HCT116 (cell line): ENCODE measurements at regions not wholly inside any gene's neighbourhood (a gene's known extent, or its start where the extent isn't known, plus 50 kb on each side); places are given as distances from the start of the nearest gene placed in this dataset.

Experiments used
- ATAC-seq: fragments of 200-7000 bp; cut with Tn5 transposase; 2 replicates; pipeline ENCODE4 v1.9.1; 2020; ENCODE audit warnings: mild to moderate bottlenecking, moderate library complexity
- BruUV-seq: library from RNA; stranded (reverse); fragments of 400-500 nt; replicated peaks from 2 replicates; lab custom pipeline; 2021; lab: Mats Ljungman, UMichigan
- CTCF ChIA-PET: fragments of 300-600 bp; sonication (Branson Sonifier 250); formaldehyde crosslinking; loops from one replicate; lab custom pipeline; 2021; ENCODE audit warnings: antibody characterized with exemption; lab: Charles Lee
- POLR2A ChIA-PET: fragments of 300-600, 350-600 bp; sonication (Branson Sonifier 250); formaldehyde crosslinking; loops from one replicate; lab custom pipeline; 2021; ENCODE audit warnings: antibody characterized with exemption; lab: Charles Lee
- RAD21 ChIA-PET, 2 experiments: fragments of 300-600 bp; sonication (Branson Sonifier 250); formaldehyde crosslinking; loops; one replicate each; lab custom pipeline; 2023; ENCODE audit warnings: low total read pairs in 2 of 2; ENCODE audit not compliant: uncharacterized antibody in 2 of 2, unreplicated experiment in 2 of 2, low non-redundant PET in 1 of 2; lab: Charles Lee
- DNase-seq: peaks from one replicate; pipeline ENCODE4 v3.0.0-alpha.2; 2010; ENCODE audit warnings: low read depth, low spot score
- H2AFZ ChIP-seq: fragments of 200-600 bp; shearing (Covaris generic), sonication (generic); 2 replicates; pipeline ENCODE4 v1.6.1; 2017; ENCODE audit warnings: low read depth, mixed run types, mixed read lengths, antibody characterized with exemption, low read length; ENCODE audit not compliant: poor library complexity, severe bottlenecking
- H3K27ac ChIP-seq: 2 replicates; pipeline ENCODE4 v1.5.1; 2012; ENCODE audit warnings: low read depth, low read length
- H3K27me3 ChIP-seq: fragments of 200-600 bp; sonication (generic); 2 replicates; pipeline ENCODE4 v1.6.1; 2016; ENCODE audit warnings: mixed run types, low read length, mixed read lengths; ENCODE audit not compliant: insufficient read depth
- H3K36me3 ChIP-seq, 2 experiments: fragments of 200-500 bp in 1 of 2; fragments of 200-600 bp in 1 of 2; sonication (Bioruptor generic) in 1 of 2; sonication (generic) in 1 of 2; 2 replicates each; pipeline versions ENCODE4 v1.5.1 to v1.6.1; 2014 to 2016; ENCODE audit warnings: low read length in 2 of 2, inconsistent platforms in 1 of 2, mixed read lengths in 1 of 2, mixed run types in 1 of 2; ENCODE audit not compliant: insufficient read depth in 2 of 2, control insufficient read depth in 1 of 2
- H3K4me1 ChIP-seq, 2 experiments: fragments of 200-600 bp in 1 of 2; sonication (generic) in 1 of 2; 2 replicates each; pipeline versions ENCODE4 v1.5.1 to v1.6.1; 2012 to 2017; ENCODE audit warnings: low read length in 2 of 2, inconsistent platforms in 1 of 2, mild to moderate bottlenecking in 1 of 2, mixed read lengths in 1 of 2, mixed run types in 1 of 2, moderate library complexity in 1 of 2; ENCODE audit not compliant: insufficient read depth in 2 of 2, control insufficient read depth in 1 of 2
- H3K4me2 ChIP-seq: fragments of 200-600 bp; sonication (generic); 2 replicates; pipeline ENCODE4 v1.6.1; 2017; ENCODE audit warnings: mixed run types, low read length, mixed read lengths
- H3K4me3 ChIP-seq, 2 experiments: fragments of 200-600 bp in 1 of 2; sonication (generic) in 1 of 2; replicated peaks in 1 of 2; 2 replicates each; pipeline ENCODE4 v1.5.1; 2011 to 2016; ENCODE audit warnings: low read length in 2 of 2, control low read depth in 1 of 2, low read depth in 1 of 2, mild to moderate bottlenecking in 1 of 2, mixed read lengths in 1 of 2, mixed run types in 1 of 2
- H3K79me2 ChIP-seq: fragments of 200-600 bp; sonication (generic); 2 replicates; pipeline ENCODE4 v1.6.1; 2017; ENCODE audit warnings: mild to moderate bottlenecking, mixed run types, low read length, moderate library complexity, mixed read lengths; ENCODE audit not compliant: insufficient read depth
- H3K9ac ChIP-seq: fragments of 200-600 bp; sonication (generic); 2 replicates; pipeline ENCODE4 v1.6.1; 2016; ENCODE audit warnings: low read length, mixed read lengths
- H3K9me2 ChIP-seq: fragments of 200-600 bp; sonication (generic), shearing (Covaris generic); 2 replicates; pipeline ENCODE4 v1.6.1; 2017; ENCODE audit warnings: mixed run types, mild to moderate bottlenecking, moderate library complexity; ENCODE audit not compliant: insufficient read depth
- H3K9me3 ChIP-seq, 2 experiments: fragments of 200-500 bp in 1 of 2; fragments of 200-600 bp in 1 of 2; sonication (Bioruptor generic) in 1 of 2; sonication (generic) in 1 of 2; 2 replicates each; pipeline ENCODE4 v1.6.1; 2014 to 2017; ENCODE audit warnings: low read length in 2 of 2, mixed read lengths in 2 of 2, inconsistent platforms in 1 of 2, low read depth in 1 of 2, mild to moderate bottlenecking in 1 of 2, mixed run types in 1 of 2, moderate library complexity in 1 of 2; ENCODE audit not compliant: control insufficient read depth in 1 of 2, insufficient read depth in 1 of 2
- H4K20me1 ChIP-seq: fragments of 200-600 bp; sonication (generic), shearing (Covaris generic); 2 replicates; pipeline ENCODE4 v1.6.1; 2017; ENCODE audit warnings: mixed run types, mild to moderate bottlenecking, moderate library complexity; ENCODE audit not compliant: insufficient read depth
- ATF3 ChIP-seq: IDR thresholded peaks from 2 replicates; pipeline ENCODE4 v1.6.1; 2012
- EGR1 ChIP-seq: IDR thresholded peaks from 2 replicates; pipeline ENCODE4 v1.6.1; 2012; ENCODE audit warnings: low read depth
- ELF1 ChIP-seq: IDR thresholded peaks from 2 replicates; pipeline ENCODE4 v1.6.1; 2012; ENCODE audit warnings: low read depth, borderline replicate concordance
- EZH2 ChIP-seq: fragments of 200-600 bp; sonication (generic); IDR thresholded peaks from 2 replicates; pipeline ENCODE4 v1.6.1; 2017; ENCODE audit warnings: antibody characterized with exemption, mixed run types
- FOSL1 ChIP-seq: IDR thresholded peaks from 2 replicates; pipeline ENCODE4 v1.6.1; 2012; ENCODE audit warnings: low read depth
- JUND ChIP-seq: IDR thresholded peaks from 2 replicates; pipeline ENCODE4 v1.6.1; 2012
- SP1 ChIP-seq: IDR thresholded peaks from 2 replicates; pipeline ENCODE4 v1.6.1; 2012; ENCODE audit warnings: low read depth
- SRF ChIP-seq: IDR thresholded peaks from 2 replicates; pipeline ENCODE4 v1.6.1; 2012; ENCODE audit warnings: low read depth
- TCF7L2 ChIP-seq: IDR thresholded peaks from 2 replicates; pipeline ENCODE4 v1.7.0; 2011; ENCODE audit warnings: borderline replicate concordance, inconsistent platforms; ENCODE audit not compliant: insufficient read depth, insufficient read length; ENCODE audit errors: extremely low read depth
- intact Hi-C: fragments of 100-400 bp; cut with micrococcal nuclease; formaldehyde crosslinking; loops from 2 replicates; pipeline ENCODE4 v1.10.0; 2022
- TF ChIP-seq, protein P1 (sequence below): IDR thresholded peaks from 2 replicates; pipeline ENCODE4 v1.6.1; 2012; ENCODE audit warnings: low read depth

GRCh38 chr12:87511371-87511770 is 517.8 kb downstream of the C12orf50 start (continued):
- TF ChIP-seq ELF1 (no peak), EGR1 (no peak), JUND (no peak)

DNA sequence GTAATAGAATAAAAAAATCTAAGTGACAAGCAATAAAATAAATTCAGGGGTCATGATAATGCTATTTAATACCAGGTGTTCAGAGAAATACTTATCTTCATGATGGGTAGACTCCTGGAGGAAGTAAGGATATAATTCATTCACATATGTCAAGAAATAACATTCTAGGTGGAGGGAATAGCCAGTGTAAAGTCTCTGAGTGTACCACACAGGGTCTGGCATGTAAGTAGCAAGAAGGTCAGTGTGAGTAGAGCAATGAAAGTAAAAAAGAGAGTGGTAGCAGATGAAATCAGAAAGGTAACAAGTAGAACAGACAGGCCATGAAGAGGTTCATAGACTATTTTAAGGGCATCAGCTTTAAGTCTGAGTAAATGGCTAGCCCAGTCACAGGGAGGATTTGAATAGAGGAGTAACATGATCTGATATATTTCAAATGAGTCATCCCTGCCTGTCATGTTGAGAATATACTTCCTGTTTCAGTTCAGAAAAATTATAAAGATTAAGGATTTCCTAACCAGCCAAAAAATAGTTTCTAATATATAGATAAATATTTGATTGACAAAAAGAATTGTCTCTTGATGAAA is 519.9 kb downstream of the C12orf50 start:
- BruUV-seq = no TSS peak
- no peak overlapping the region for H3K9ac ChIP-seq
- ChIA-PET RAD21 (no interaction called here), CTCF (no interaction called here), POLR2A (no interaction called here)
- peak; percentile 44 for DNase-seq
- no peaks in the 10 kb centered on the region for H3K27me3 ChIP-seq
- ATAC-seq = peak; percentile 80
- H3K4me2 ChIP-seq = peak overlapping the region; percentile 55
- no peaks in the 10 kb centered on the region for H4K20me1 ChIP-seq
- no peak overlapping the region for H3K27ac ChIP-seq
- H3K4me1 ChIP-seq = peaks cover 4 to 14% of the 10 kb centered on the region in 2 experiments; a peak in 3 of 4 replicates
- H3K79me2 ChIP-seq = no peaks in the 10 kb centered on the region
- TF ChIP-seq FOSL1 (peak; percentile 79), SRF (no peak), JUND (peak; percentile 77), SP1 (peak; percentile 18; the same call in 1 of the 2 replicates)
- TF ChIP-seq, all 23 proteins: peak for 3
- no peaks in the 10 kb centered on the region for H3K9me3 ChIP-seq
- intact Hi-C loops = no loop called here
- no peak overlapping the region for H3K4me3 ChIP-seq
- H2AFZ ChIP-seq = peak overlapping the region; percentile 97
- no peaks in the 10 kb centered on the region for H3K9me2 ChIP-seq
- H3K36me3 ChIP-seq = no peaks in the 10 kb centered on the region

GRCh38 chr12:87491598-87491997 is 537.6 kb downstream of the C12orf50 start:
- TF ChIP-seq TCF7L2 (no peak), FOSL1 (no peak), EZH2 (no peak), ATF3 (no peak), JUND (no peak)
- TF ChIP-seq, protein P1, sequence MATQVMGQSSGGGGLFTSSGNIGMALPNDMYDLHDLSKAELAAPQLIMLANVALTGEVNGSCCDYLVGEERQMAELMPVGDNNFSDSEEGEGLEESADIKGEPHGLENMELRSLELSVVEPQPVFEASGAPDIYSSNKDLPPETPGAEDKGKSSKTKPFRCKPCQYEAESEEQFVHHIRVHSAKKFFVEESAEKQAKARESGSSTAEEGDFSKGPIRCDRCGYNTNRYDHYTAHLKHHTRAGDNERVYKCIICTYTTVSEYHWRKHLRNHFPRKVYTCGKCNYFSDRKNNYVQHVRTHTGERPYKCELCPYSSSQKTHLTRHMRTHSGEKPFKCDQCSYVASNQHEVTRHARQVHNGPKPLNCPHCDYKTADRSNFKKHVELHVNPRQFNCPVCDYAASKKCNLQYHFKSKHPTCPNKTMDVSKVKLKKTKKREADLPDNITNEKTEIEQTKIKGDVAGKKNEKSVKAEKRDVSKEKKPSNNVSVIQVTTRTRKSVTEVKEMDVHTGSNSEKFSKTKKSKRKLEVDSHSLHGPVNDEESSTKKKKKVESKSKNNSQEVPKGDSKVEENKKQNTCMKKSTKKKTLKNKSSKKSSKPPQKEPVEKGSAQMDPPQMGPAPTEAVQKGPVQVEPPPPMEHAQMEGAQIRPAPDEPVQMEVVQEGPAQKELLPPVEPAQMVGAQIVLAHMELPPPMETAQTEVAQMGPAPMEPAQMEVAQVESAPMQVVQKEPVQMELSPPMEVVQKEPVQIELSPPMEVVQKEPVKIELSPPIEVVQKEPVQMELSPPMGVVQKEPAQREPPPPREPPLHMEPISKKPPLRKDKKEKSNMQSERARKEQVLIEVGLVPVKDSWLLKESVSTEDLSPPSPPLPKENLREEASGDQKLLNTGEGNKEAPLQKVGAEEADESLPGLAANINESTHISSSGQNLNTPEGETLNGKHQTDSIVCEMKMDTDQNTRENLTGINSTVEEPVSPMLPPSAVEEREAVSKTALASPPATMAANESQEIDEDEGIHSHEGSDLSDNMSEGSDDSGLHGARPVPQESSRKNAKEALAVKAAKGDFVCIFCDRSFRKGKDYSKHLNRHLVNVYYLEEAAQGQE = no peak
- H3K27me3 ChIP-seq = no peaks in the 10 kb centered on the region
- H3K4me1 ChIP-seq = no peaks in the 10 kb centered on the region
- H3K9ac ChIP-seq = no peak overlapping the region
- ChIA-PET CTCF (no interaction called here), RAD21 (no interaction called here), POLR2A (no interaction called here)
- H2AFZ ChIP-seq = no peak overlapping the region
- H3K36me3 ChIP-seq = no peaks in the 10 kb centered on the region
- BruUV-seq = no TSS peak
- no peaks in the 10 kb centered on the region for H3K9me3 ChIP-seq
- no peak overlapping the region for H3K4me3 ChIP-seq
- H3K4me2 ChIP-seq = no peak overlapping the region
- DNase-seq = no peak
- no peak for ATAC-seq
- H3K27ac ChIP-seq = no peak overlapping the region
- intact Hi-C loops = no loop called here
- no peaks in the 10 kb centered on the region for H4K20me1 ChIP-seq
- H3K9me2 ChIP-seq = no peaks in the 10 kb centered on the region
- no peaks in the 10 kb centered on the region for H3K79me2 ChIP-seq
